Liver (tissue), 8 donors: ENCODE measurements at regions not wholly inside any gene's neighbourhood (a gene's known extent, or its start where the extent isn't known, plus 50 kb on each side); places are given as distances from the start of the nearest gene placed in this dataset.

Experiments used
- DNase-seq: peaks from one replicate; pipeline ENCODE4 v3.0.0-alpha.2; 2017; ENCODE audit warnings: low spot score
- H3K27ac ChIP-seq, 2 donors: one replicate each; pipeline ENCODE4 v1.7.0; 2013; ENCODE audit warnings: inconsistent platforms in 2 of 2, low read length in 2 of 2, control low read depth in 1 of 2, low read depth in 1 of 2, mild to moderate bottlenecking in 1 of 2
- H3K27me3 ChIP-seq, 4 donors: one replicate each; pipeline versions ENCODE4 v1.6.1 to v1.7.0; 2013; ENCODE audit warnings: low read length in 3 of 4, inconsistent platforms in 1 of 4, mild to moderate bottlenecking in 1 of 4, moderate library complexity in 1 of 4; ENCODE audit not compliant: control insufficient read depth in 4 of 4, insufficient read depth in 4 of 4
- H3K36me3 ChIP-seq, 4 donors: one replicate each; pipeline versions ENCODE4 v1.6.1 to v1.7.0; 2013; ENCODE audit warnings: low read length in 3 of 4, mild to moderate bottlenecking in 3 of 4, low read depth in 1 of 4, moderate library complexity in 1 of 4; ENCODE audit not compliant: control insufficient read depth in 4 of 4, insufficient read depth in 3 of 4
- H3K4me1 ChIP-seq, 4 donors: one replicate each; pipeline versions ENCODE4 v1.6.1 to v1.7.0; 2013; ENCODE audit warnings: low read length in 3 of 4, mild to moderate bottlenecking in 3 of 4, moderate library complexity in 1 of 4; ENCODE audit not compliant: control insufficient read depth in 4 of 4, insufficient read depth in 4 of 4
- H3K4me3 ChIP-seq, 3 donors: one replicate each; pipeline versions ENCODE4 v1.6.1 to v1.7.0; 2013; ENCODE audit warnings: low read length in 3 of 3, control low read depth in 1 of 3, low read depth in 1 of 3, mild to moderate bottlenecking in 1 of 3
- H3K9ac ChIP-seq, 2 donors: one replicate each; pipeline ENCODE4 v1.7.0; 2013; ENCODE audit warnings: low read length in 2 of 2, mild to moderate bottlenecking in 2 of 2, moderate library complexity in 2 of 2, control low read depth in 1 of 2, low read depth in 1 of 2
- H3K9me3 ChIP-seq, 4 donors: one replicate each; pipeline versions ENCODE4 v1.6.1 to v1.7.0; 2013; ENCODE audit warnings: low read length in 3 of 4; ENCODE audit not compliant: control insufficient read depth in 4 of 4
- ATF3 ChIP-seq: IDR thresholded peaks from 2 replicates; pipeline ENCODE4 v1.6.1; 2016; ENCODE audit warnings: antibody characterized with exemption
- EGR1 ChIP-seq, 2 donors: IDR thresholded peaks; 2 replicates each; pipeline ENCODE4 v1.6.1; 2016 to 2018; ENCODE audit warnings: antibody characterized with exemption in 2 of 2, low read depth in 2 of 2
- FOXA1 ChIP-seq: IDR thresholded peaks from 2 replicates; pipeline ENCODE4 v1.6.1; 2016; ENCODE audit warnings: antibody characterized with exemption
- GABPA ChIP-seq, 2 donors: IDR thresholded peaks in 1 of 2; conservative IDR thresholded peaks in 1 of 2; 2 replicates each; pipeline ENCODE4 v1.6.1; 2016; ENCODE audit warnings: antibody characterized with exemption in 2 of 2, mild to moderate bottlenecking in 1 of 2, moderate library complexity in 1 of 2
- HNF4A ChIP-seq, 2 donors: conservative IDR thresholded peaks; 2 replicates each; pipeline ENCODE4 v1.6.1; 2016; ENCODE audit warnings: antibody characterized with exemption in 2 of 2, mild to moderate bottlenecking in 2 of 2
- HNF4G ChIP-seq: IDR thresholded peaks from 2 replicates; pipeline ENCODE4 v1.6.1; 2016; ENCODE audit warnings: antibody characterized with exemption
- JUND ChIP-seq, 2 donors: IDR thresholded peaks; 2 replicates each; pipeline ENCODE4 v1.6.1; 2016; ENCODE audit warnings: antibody characterized with exemption in 2 of 2
- MAX ChIP-seq: IDR thresholded peaks from 2 replicates; pipeline ENCODE4 v1.6.1; 2016; ENCODE audit warnings: antibody characterized with exemption
- NR2F2 ChIP-seq: IDR thresholded peaks from 2 replicates; pipeline ENCODE4 v1.6.1; 2016; ENCODE audit warnings: antibody characterized with exemption
- RAD21 ChIP-seq, 2 donors: IDR thresholded peaks; 2 replicates each; pipeline ENCODE4 v1.6.1; 2016; ENCODE audit warnings: antibody characterized with exemption in 2 of 2, mild to moderate bottlenecking in 2 of 2
- RXRA ChIP-seq, 2 donors: IDR thresholded peaks; 2 replicates each; pipeline ENCODE4 v1.6.1; 2017 to 2018; ENCODE audit warnings: antibody characterized with exemption in 2 of 2, mild to moderate bottlenecking in 1 of 2
- SP1 ChIP-seq: IDR thresholded peaks from 2 replicates; pipeline ENCODE4 v1.6.1; 2018; ENCODE audit warnings: antibody characterized with exemption, mild to moderate bottlenecking
- TAF1 ChIP-seq: conservative IDR thresholded peaks from 2 replicates; pipeline ENCODE4 v1.6.1; 2016; ENCODE audit warnings: antibody characterized with exemption, mild to moderate bottlenecking
- YY1 ChIP-seq: IDR thresholded peaks from 2 replicates; pipeline ENCODE4 v1.6.1; 2016; ENCODE audit warnings: antibody characterized with exemption, mild to moderate bottlenecking
- WGBS: extraction: QIAGEN DNeasy Blood & Tissue Kit; methylation state at CpG from one replicate; pipeline ENCODE4 v1.1.7; 2013; 5-methylcytosine and 5-hydroxymethylcytosine counted together
- TF ChIP-seq, protein P1 (sequence below): IDR thresholded peaks from 2 replicates; pipeline ENCODE4 v1.6.1; 2016; ENCODE audit warnings: antibody characterized with exemption
- TF ChIP-seq, protein P2 (sequence below): IDR thresholded peaks from 2 replicates; pipeline ENCODE4 v1.6.1; 2016; ENCODE audit warnings: antibody characterized with exemption, mild to moderate bottlenecking
- TF ChIP-seq, protein P3 (sequence below): fragments of 150-350 bp; IDR thresholded peaks from 2 replicates; pipeline ENCODE4 v1.5.1; 2017; ENCODE audit warnings: improper control_type of control experiment, low read depth, low read length; ENCODE audit not compliant: missing input control
- donor health status: healthy.
- donor health status: healthy.
- donor health status: healthy.
- donor health status: healthy.
- donor health status: healthy.

DNA sequence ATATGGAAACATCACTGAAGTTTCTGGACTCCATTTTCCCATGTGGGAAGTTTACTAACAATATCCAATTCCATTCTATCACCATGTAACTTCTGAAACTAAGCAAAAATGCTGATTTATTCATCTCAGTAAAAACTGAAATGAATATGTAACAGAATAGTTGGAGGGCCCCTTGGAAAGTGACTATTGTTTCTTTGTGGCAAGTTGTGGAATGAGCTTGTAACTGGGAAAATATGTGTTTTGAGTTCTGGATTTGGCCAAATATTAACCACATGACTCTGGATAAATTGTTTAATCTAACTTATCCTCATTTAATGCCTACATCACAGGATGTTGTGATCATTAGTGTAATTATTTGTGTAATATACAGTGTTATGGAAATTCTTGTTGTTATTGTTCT lies 619.3 kb downstream of the TLE4 start:
- TF ChIP-seq TAF1 (no peak), RAD21 (IDR thresholded peaks at IDR 0.05) (no peak), EGR1 (IDR thresholded peaks at IDR 0.05; ENCODE audit: low read depth in 2 of 2) (no peak), SP1 (no peak), NR2F2 (no peak), HNF4A (conservative IDR thresholded peaks at IDR 0.05) (no peak), GABPA (IDR thresholded peaks at IDR 0.05 in 1 of 2, conservative IDR thresholded peaks at IDR 0.05 in 1 of 2) (no peak), JUND (IDR thresholded peaks at IDR 0.05) (no peak), ATF3 (no peak)
- TF ChIP-seq, protein P1, sequence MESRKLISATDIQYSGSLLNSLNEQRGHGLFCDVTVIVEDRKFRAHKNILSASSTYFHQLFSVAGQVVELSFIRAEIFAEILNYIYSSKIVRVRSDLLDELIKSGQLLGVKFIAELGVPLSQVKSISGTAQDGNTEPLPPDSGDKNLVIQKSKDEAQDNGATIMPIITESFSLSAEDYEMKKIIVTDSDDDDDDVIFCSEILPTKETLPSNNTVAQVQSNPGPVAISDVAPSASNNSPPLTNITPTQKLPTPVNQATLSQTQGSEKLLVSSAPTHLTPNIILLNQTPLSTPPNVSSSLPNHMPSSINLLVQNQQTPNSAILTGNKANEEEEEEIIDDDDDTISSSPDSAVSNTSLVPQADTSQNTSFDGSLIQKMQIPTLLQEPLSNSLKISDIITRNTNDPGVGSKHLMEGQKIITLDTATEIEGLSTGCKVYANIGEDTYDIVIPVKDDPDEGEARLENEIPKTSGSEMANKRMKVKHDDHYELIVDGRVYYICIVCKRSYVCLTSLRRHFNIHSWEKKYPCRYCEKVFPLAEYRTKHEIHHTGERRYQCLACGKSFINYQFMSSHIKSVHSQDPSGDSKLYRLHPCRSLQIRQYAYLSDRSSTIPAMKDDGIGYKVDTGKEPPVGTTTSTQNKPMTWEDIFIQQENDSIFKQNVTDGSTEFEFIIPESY: no peak
- TF ChIP-seq, protein P2, sequence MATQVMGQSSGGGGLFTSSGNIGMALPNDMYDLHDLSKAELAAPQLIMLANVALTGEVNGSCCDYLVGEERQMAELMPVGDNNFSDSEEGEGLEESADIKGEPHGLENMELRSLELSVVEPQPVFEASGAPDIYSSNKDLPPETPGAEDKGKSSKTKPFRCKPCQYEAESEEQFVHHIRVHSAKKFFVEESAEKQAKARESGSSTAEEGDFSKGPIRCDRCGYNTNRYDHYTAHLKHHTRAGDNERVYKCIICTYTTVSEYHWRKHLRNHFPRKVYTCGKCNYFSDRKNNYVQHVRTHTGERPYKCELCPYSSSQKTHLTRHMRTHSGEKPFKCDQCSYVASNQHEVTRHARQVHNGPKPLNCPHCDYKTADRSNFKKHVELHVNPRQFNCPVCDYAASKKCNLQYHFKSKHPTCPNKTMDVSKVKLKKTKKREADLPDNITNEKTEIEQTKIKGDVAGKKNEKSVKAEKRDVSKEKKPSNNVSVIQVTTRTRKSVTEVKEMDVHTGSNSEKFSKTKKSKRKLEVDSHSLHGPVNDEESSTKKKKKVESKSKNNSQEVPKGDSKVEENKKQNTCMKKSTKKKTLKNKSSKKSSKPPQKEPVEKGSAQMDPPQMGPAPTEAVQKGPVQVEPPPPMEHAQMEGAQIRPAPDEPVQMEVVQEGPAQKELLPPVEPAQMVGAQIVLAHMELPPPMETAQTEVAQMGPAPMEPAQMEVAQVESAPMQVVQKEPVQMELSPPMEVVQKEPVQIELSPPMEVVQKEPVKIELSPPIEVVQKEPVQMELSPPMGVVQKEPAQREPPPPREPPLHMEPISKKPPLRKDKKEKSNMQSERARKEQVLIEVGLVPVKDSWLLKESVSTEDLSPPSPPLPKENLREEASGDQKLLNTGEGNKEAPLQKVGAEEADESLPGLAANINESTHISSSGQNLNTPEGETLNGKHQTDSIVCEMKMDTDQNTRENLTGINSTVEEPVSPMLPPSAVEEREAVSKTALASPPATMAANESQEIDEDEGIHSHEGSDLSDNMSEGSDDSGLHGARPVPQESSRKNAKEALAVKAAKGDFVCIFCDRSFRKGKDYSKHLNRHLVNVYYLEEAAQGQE: no peak
- H3K9ac ChIP-seq: no peak overlapping the region
- no peaks in the 10 kb centered on the region for H3K36me3 ChIP-seq
- no peaks in the 10 kb centered on the region for H3K9me3 ChIP-seq
- H3K27me3 ChIP-seq: no peaks in the 10 kb centered on the region
- H3K4me1 ChIP-seq: no peaks in the 10 kb centered on the region
- no peak for DNase-seq
- no peak overlapping the region for H3K27ac ChIP-seq
- no peak overlapping the region for H3K4me3 ChIP-seq

GRCh38 chr9:80188579-80188978 lies 616.8 kb downstream of the TLE4 start:
- H3K4me1 ChIP-seq: no peaks in the 10 kb centered on the region
- no peaks in the 10 kb centered on the region for H3K27me3 ChIP-seq
- no peaks in the 10 kb centered on the region for H3K9me3 ChIP-seq
- no peaks in the 10 kb centered on the region for H3K36me3 ChIP-seq
- H3K27ac ChIP-seq: no peak overlapping the region
- 84% methylated on average over 4 of the region's 4 CpGs for WGBS
- TF ChIP-seq YY1 (no peak), SP1 (no peak), NR2F2 (no peak), MAX (no peak), RAD21 (IDR thresholded peaks at IDR 0.05) (no peak), RXRA (IDR thresholded peaks at IDR 0.05) (no peak), EGR1 (IDR thresholded peaks at IDR 0.05; ENCODE audit: low read depth in 2 of 2) (no peak), JUND (IDR thresholded peaks at IDR 0.05) (no peak), HNF4G (no peak), HNF4A (conservative IDR thresholded peaks at IDR 0.05) (no peak), FOXA1 (no peak), TAF1 (no peak), ATF3 (no peak), GABPA (IDR thresholded peaks at IDR 0.05 in 1 of 2, conservative IDR thresholded peaks at IDR 0.05 in 1 of 2) (no peak)
- TF ChIP-seq, protein P3, sequence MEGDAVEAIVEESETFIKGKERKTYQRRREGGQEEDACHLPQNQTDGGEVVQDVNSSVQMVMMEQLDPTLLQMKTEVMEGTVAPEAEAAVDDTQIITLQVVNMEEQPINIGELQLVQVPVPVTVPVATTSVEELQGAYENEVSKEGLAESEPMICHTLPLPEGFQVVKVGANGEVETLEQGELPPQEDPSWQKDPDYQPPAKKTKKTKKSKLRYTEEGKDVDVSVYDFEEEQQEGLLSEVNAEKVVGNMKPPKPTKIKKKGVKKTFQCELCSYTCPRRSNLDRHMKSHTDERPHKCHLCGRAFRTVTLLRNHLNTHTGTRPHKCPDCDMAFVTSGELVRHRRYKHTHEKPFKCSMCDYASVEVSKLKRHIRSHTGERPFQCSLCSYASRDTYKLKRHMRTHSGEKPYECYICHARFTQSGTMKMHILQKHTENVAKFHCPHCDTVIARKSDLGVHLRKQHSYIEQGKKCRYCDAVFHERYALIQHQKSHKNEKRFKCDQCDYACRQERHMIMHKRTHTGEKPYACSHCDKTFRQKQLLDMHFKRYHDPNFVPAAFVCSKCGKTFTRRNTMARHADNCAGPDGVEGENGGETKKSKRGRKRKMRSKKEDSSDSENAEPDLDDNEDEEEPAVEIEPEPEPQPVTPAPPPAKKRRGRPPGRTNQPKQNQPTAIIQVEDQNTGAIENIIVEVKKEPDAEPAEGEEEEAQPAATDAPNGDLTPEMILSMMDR: no peak
- TF ChIP-seq, protein P2: no peak
- TF ChIP-seq, protein P1: no peak
- H3K9ac ChIP-seq: no peak overlapping the region
- DNase-seq: no peak
- no peak overlapping the region for H3K4me3 ChIP-seq
